Neural cell (in vitro differentiated cells): ENCODE measurements at regions not wholly inside any gene's neighbourhood (a gene's known extent, or its start where the extent isn't known, plus 50 kb on each side); places are given as distances from the start of the nearest gene placed in this dataset.

Source experiments
- H2AFZ ChIP-seq: fragments of 200-600, 300-800 bp; sonication (generic), shearing (Covaris generic); 2 replicates; pipeline ENCODE4 v1.6.0; 2014; ENCODE audit warnings: low read depth, mild to moderate bottlenecking, antibody characterized with exemption, low read length, moderate library complexity
- H3F3A ChIP-seq: fragments of 200-600 bp; shearing (Covaris generic); 2 replicates; pipeline ENCODE4 v1.6.1; 2016; ENCODE audit warnings: mild to moderate bottlenecking, moderate library complexity, mixed read lengths, antibody characterized with exemption, low read length; ENCODE audit not compliant: insufficient read depth, poor library complexity, severe bottlenecking
- H3K27ac ChIP-seq: fragments of 200-600, 300-800 bp; sonication (generic), shearing (Covaris generic); 2 replicates; pipeline ENCODE4 v1.5.1; 2014; ENCODE audit warnings: mild to moderate bottlenecking, low read length, moderate library complexity
- H3K27me3 ChIP-seq: fragments of 300-800, 200-600 bp; sonication (generic), shearing (Covaris generic); 2 replicates; pipeline ENCODE4 v1.6.0; 2014; ENCODE audit warnings: mild to moderate bottlenecking, low read depth, low read length, moderate library complexity; ENCODE audit not compliant: insufficient read depth
- H3K36me3 ChIP-seq: fragments of 300-800, 200-600 bp; sonication (generic), shearing (Covaris generic); 2 replicates; pipeline ENCODE4 v1.5.1; 2014; ENCODE audit warnings: mild to moderate bottlenecking, antibody characterized with exemption, low read length, moderate library complexity; ENCODE audit not compliant: insufficient read depth
- H3K4me2 ChIP-seq: fragments of 300-800, 200-600 bp; sonication (generic), shearing (Covaris generic); 2 replicates; pipeline ENCODE4 v1.6.0; 2014; ENCODE audit warnings: mild to moderate bottlenecking, low read length
- H3K4me3 ChIP-seq: fragments of 300-800, 200-600 bp; sonication (generic), shearing (Covaris generic); 2 replicates; pipeline ENCODE4 v1.5.1; 2014; ENCODE audit warnings: mild to moderate bottlenecking, low read length, moderate library complexity
- H3K79me2 ChIP-seq: fragments of 200-600 bp; shearing (Covaris generic); replicated peaks from 2 replicates; pipeline ENCODE4 v1.6.0; 2014; ENCODE audit warnings: mild to moderate bottlenecking, low read length, moderate library complexity; ENCODE audit not compliant: insufficient read depth
- H3K9ac ChIP-seq: fragments of 300-800, 200-600 bp; sonication (generic), shearing (Covaris generic); 2 replicates; pipeline ENCODE4 v1.6.1; 2016; ENCODE audit warnings: mild to moderate bottlenecking, low read length, mixed read lengths
- H3K9me2 ChIP-seq: fragments of 200-600 bp; shearing (Covaris generic); 2 replicates; pipeline ENCODE4 v1.6.1; 2016; ENCODE audit warnings: mild to moderate bottlenecking, low read length, mixed read lengths; ENCODE audit not compliant: insufficient read depth
- H3K9me3 ChIP-seq: fragments of 200-600, 300-800 bp; sonication (generic), shearing (Covaris generic); 2 replicates; pipeline ENCODE4 v1.6.1; 2016; ENCODE audit warnings: mild to moderate bottlenecking, mixed run types, low read length, moderate library complexity, mixed read lengths
- H4K20me1 ChIP-seq: fragments of 200-600 bp; shearing (Covaris generic); 2 replicates; pipeline ENCODE4 v1.6.1; 2016; ENCODE audit warnings: mild to moderate bottlenecking, mixed run types; ENCODE audit not compliant: insufficient read depth
- CTCF ChIP-seq: fragments of 450-650 bp; IDR thresholded peaks from 2 replicates; pipeline ENCODE4 v1.5.1; 2014; ENCODE audit warnings: antibody characterized with exemption, mild to moderate bottlenecking, moderate library complexity; ENCODE audit not compliant: poor library complexity, severe bottlenecking
- EP300 ChIP-seq: fragments of 450-650 bp; conservative IDR thresholded peaks from 2 replicates; pipeline ENCODE4 v1.6.1; 2014; ENCODE audit warnings: antibody characterized with exemption, mild to moderate bottlenecking, moderate library complexity; ENCODE audit not compliant: poor library complexity, severe bottlenecking
- EZH2 ChIP-seq: fragments of 200-600, 300-800 bp; shearing (Covaris generic), sonication (generic); IDR thresholded peaks from 2 replicates; pipeline ENCODE4 v1.6.1; 2014; ENCODE audit warnings: antibody characterized with exemption, low read length, borderline replicate concordance, mild to moderate bottlenecking; ENCODE audit not compliant: insufficient read depth, poor library complexity, severe bottlenecking
- MXI1 ChIP-seq: fragments of 450-650 bp; conservative IDR thresholded peaks from 2 replicates; pipeline ENCODE4 v1.6.1; 2014; ENCODE audit warnings: antibody characterized with exemption, mild to moderate bottlenecking; ENCODE audit not compliant: poor library complexity, severe bottlenecking
- POLR2AphosphoS5 ChIP-seq: IDR thresholded peaks from 2 replicates; pipeline ENCODE4 v1.6.1; 2012
- RAD21 ChIP-seq: fragments of 450-650 bp; conservative IDR thresholded peaks from 2 replicates; pipeline ENCODE4 v1.6.1; 2014; ENCODE audit warnings: antibody characterized with exemption, mild to moderate bottlenecking, moderate library complexity
- REST ChIP-seq: IDR thresholded peaks from 2 replicates; pipeline ENCODE4 v1.6.1; 2012; ENCODE audit warnings: borderline replicate concordance
- SMC3 ChIP-seq: fragments of 450-650 bp; conservative IDR thresholded peaks from 2 replicates; pipeline ENCODE4 v1.6.1; 2014; ENCODE audit warnings: antibody characterized with exemption, mild to moderate bottlenecking, moderate library complexity; ENCODE audit not compliant: poor library complexity

- Histone ChIP-seq H3K4me3 (no peak overlapping the region), H3K36me3 (no peaks in the 10 kb centered on the region), H3K4me2 (no peak overlapping the region), H3K9me3 (no peaks in the 10 kb centered on the region), H3K27ac (no peak overlapping the region), H3K9me2 (no peaks in the 10 kb centered on the region), H3K79me2 (no peaks in the 10 kb centered on the region), H4K20me1 (no peaks in the 10 kb centered on the region), H3F3A (no peaks in the 10 kb centered on the region), H3K9ac (no peak overlapping the region), H2AFZ (no peak overlapping the region), H3K27me3 (no peaks in the 10 kb centered on the region)
- TF ChIP-seq EZH2 (no peak), POLR2AphosphoS5 (no peak), EP300 (no peak), SMC3 (no peak), CTCF (no peak), MXI1 (no peak), REST (no peak)
These were observed 116.6 kb upstream of the SMIM21 start for GRCh38 chr18:75544051-75544481.

GRCh38 chr18:75538727-75539126, 111.2 kb upstream of the SMIM21 start:
- no peak overlapping the region for H3K4me2 ChIP-seq
- TF ChIP-seq POLR2AphosphoS5: no peak
- TF ChIP-seq EZH2: no peak
- no peaks in the 10 kb centered on the region for H4K20me1 ChIP-seq
- H2AFZ ChIP-seq: no peak overlapping the region
- H3K36me3 ChIP-seq: no peaks in the 10 kb centered on the region
- H3K27me3 ChIP-seq: no peaks in the 10 kb centered on the region
- H3K27ac ChIP-seq: no peak overlapping the region
- no peaks in the 10 kb centered on the region for H3K9me3 ChIP-seq
- no peaks in the 10 kb centered on the region for H3F3A ChIP-seq
- H3K79me2 ChIP-seq: no peaks in the 10 kb centered on the region
- H3K4me3 ChIP-seq: no peak overlapping the region
- H3K9ac ChIP-seq: no peak overlapping the region
- H3K9me2 ChIP-seq: no peaks in the 10 kb centered on the region

- no peak overlapping the region for H3K9ac ChIP-seq
- H3K79me2 ChIP-seq: no peaks in the 10 kb centered on the region
- no peaks in the 10 kb centered on the region for H3K9me2 ChIP-seq
- no peak overlapping the region for H2AFZ ChIP-seq
- H3K27ac ChIP-seq: no peak overlapping the region
- H3K9me3 ChIP-seq: no peaks in the 10 kb centered on the region
- no peak overlapping the region for H3K4me3 ChIP-seq
- no peaks in the 10 kb centered on the region for H3K27me3 ChIP-seq
- no peak for TF ChIP-seq POLR2AphosphoS5
- TF ChIP-seq EZH2: no peak
- TF ChIP-seq CTCF: no peak
- no peak for TF ChIP-seq EP300
- no peak for TF ChIP-seq REST
- TF ChIP-seq RAD21: no peak
- no peaks in the 10 kb centered on the region for H3K36me3 ChIP-seq
- no peaks in the 10 kb centered on the region for H4K20me1 ChIP-seq
- H3K4me2 ChIP-seq: no peak overlapping the region
- no peaks in the 10 kb centered on the region for H3F3A ChIP-seq
These were observed 106.4 kb upstream of the SMIM21 start for GRCh38 chr18:75533950-75534349.
